Cardiac muscle cell (in vitro differentiated cells and primary cell): ENCODE measurements at regions not wholly inside any gene's neighbourhood (a gene's known extent, or its start where the extent isn't known, plus 50 kb on each side); places are given as distances from the start of the nearest gene placed in this dataset.
A peak's percentile ranks its signal among the peaks of the same experiment; 100 is the strongest.
"Not testable (repeated sequence)": the region's sequence is repeated elsewhere in the genome, so short reads cannot be mapped to it uniquely, and the experiment has no call there.

Source experiments
- DNase-seq, 2 donors: peaks; one replicate each; pipeline versions ENCODE4 v3.0.0 to v3.0.0-alpha.2; 2010 to 2017; ENCODE audit warnings: low read depth in 1 of 2, low spot score in 1 of 2
- H3K27ac ChIP-seq: fragments of 200-600 bp; sonication (generic); 2 replicates; pipeline ENCODE4 v1.5.1; 2016
- H3K27me3 ChIP-seq: fragments of 200-600 bp; sonication (generic); 2 replicates; pipeline ENCODE4 v1.6.0; 2016; ENCODE audit warnings: control low read depth
- H3K36me3 ChIP-seq: fragments of 200-600 bp; sonication (generic); 2 replicates; pipeline ENCODE4 v1.5.1; 2016; ENCODE audit warnings: control low read depth
- H3K4me1 ChIP-seq: fragments of 200-600 bp; sonication (generic); 2 replicates; pipeline ENCODE4 v1.8.1; 2017; ENCODE audit warnings: low read depth, mild to moderate bottlenecking, mixed run types
- H3K4me3 ChIP-seq: fragments of 200-600 bp; sonication (generic); 2 replicates; pipeline ENCODE4 v1.5.1; 2016; ENCODE audit warnings: mild to moderate bottlenecking
- H3K9me3 ChIP-seq: fragments of 200-600 bp; sonication (generic); 2 replicates; pipeline ENCODE4 v1.5.1; 2017; ENCODE audit warnings: low read depth, mild to moderate bottlenecking, control low read depth
- TF ChIP-seq, protein P1 (sequence below): IDR thresholded peaks from 2 replicates; pipeline ENCODE4 v1.5.1; 2012; ENCODE audit warnings: low read depth, mild to moderate bottlenecking, low read length

DNA sequence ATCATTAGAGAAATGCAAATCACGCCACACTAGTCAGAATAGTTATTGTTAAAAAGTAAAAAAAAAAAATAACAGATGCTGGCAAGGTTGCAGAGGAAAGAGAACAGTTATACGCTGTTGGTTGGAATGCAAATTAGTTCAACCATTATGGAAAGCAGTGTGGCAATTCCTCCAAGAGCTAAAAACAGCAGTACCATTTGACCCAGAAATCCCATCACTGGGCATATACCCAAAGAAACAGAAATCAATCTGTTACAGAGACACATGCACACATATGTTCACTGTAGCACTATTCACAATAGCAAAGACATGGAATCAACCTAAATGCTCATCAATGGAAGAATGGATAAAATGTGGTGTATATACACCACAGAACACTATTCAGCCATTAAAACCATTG lies 388.7 kb upstream of the FMR1 start:
- H3K9me3 ChIP-seq, result no peaks in the 10 kb centered on the region

DNA sequence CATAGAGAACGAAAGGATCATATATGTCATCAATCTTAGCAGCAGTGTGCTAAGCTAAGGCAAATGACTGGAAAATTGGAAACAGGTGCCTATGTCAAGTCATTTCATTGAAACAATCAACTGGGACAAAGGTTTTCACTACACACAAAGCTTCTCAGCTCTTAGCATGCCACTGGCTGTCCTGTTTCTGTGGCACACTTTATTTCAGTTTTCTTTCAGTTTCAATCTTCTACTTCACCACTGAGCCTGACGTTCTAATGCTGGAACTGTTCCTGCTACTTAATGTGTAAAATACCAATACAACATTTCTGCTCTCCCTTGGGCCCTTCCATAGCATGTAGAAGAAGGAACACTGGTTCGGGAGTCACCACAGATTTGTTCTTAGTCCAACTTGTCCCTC lies 378.3 kb upstream of the FMR1 start:
- no peak for DNase-seq
- H3K9me3 ChIP-seq, result no peaks in the 10 kb centered on the region
- no peak overlapping the region for H3K27ac ChIP-seq
- H3K36me3 ChIP-seq, result no peaks in the 10 kb centered on the region
- TF ChIP-seq, protein P1, sequence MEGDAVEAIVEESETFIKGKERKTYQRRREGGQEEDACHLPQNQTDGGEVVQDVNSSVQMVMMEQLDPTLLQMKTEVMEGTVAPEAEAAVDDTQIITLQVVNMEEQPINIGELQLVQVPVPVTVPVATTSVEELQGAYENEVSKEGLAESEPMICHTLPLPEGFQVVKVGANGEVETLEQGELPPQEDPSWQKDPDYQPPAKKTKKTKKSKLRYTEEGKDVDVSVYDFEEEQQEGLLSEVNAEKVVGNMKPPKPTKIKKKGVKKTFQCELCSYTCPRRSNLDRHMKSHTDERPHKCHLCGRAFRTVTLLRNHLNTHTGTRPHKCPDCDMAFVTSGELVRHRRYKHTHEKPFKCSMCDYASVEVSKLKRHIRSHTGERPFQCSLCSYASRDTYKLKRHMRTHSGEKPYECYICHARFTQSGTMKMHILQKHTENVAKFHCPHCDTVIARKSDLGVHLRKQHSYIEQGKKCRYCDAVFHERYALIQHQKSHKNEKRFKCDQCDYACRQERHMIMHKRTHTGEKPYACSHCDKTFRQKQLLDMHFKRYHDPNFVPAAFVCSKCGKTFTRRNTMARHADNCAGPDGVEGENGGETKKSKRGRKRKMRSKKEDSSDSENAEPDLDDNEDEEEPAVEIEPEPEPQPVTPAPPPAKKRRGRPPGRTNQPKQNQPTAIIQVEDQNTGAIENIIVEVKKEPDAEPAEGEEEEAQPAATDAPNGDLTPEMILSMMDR, result no peak
- H3K4me3 ChIP-seq, result no peak overlapping the region
- no peaks in the 10 kb centered on the region for H3K4me1 ChIP-seq
- no peaks in the 10 kb centered on the region for H3K27me3 ChIP-seq

More for the DNA sequence above, 388.7 kb upstream of the FMR1 start:
- Histone ChIP-seq H3K36me3 (no peaks in the 10 kb centered on the region), H3K4me1 (no peaks in the 10 kb centered on the region), H3K4me3 (no peak overlapping the region), H3K27ac (no peak overlapping the region), H3K27me3 (no peaks in the 10 kb centered on the region)
- TF ChIP-seq, protein P1, result no peak
- DNase-seq, result no peak

DNA sequence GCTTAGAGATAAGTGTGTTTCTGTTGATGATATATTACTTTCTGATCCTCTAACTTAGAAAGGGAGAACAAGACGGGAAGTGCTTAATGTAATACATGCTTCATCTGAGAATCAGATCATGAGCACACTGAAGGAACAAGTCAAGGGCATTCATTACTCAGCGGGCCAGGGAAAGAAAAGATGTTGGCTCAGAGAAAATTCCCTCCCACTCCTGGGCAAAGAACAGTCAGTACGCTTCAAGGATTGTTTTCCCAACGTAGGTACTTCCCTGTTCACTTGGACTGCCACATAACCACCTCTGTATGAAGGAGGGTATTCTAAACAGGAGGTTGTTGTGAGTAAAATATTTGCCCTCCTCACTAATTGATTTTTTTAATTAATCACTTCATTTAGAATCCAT lies 374.5 kb upstream of the FMR1 start:
- Histone ChIP-seq H3K9me3 (no peaks in the 10 kb centered on the region), H3K36me3 (no peaks in the 10 kb centered on the region), H3K4me1 (no peaks in the 10 kb centered on the region), H3K27me3 (no peaks in the 10 kb centered on the region), H3K27ac (no peak overlapping the region), H3K4me3 (no peak overlapping the region)
- no peak for DNase-seq
- TF ChIP-seq, protein P1, result no peak

DNA sequence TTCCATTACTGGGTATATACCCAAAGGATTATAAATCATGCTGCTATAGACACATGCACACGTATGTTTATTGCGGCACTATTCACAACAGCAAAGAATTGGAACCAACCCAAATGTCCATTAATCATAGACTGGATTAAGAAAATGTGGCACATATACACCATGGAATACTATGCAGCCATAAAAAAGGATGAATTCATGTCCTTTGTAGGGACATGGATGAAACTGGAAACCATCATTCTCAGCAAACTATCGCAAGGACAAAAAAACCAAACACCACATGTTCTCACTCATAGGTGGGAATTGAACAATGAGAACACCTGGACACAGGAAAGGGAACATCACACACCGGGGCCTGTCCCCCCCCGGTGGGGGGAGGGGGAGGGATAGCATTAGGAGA lies 363.7 kb upstream of the FMR1 start:
- H3K36me3 ChIP-seq, H3K4me3 ChIP-seq, H3K27ac ChIP-seq, H3K27me3 ChIP-seq, DNase-seq, H3K4me1 ChIP-seq, H3K9me3 ChIP-seq: not testable (repeated sequence)

DNA sequence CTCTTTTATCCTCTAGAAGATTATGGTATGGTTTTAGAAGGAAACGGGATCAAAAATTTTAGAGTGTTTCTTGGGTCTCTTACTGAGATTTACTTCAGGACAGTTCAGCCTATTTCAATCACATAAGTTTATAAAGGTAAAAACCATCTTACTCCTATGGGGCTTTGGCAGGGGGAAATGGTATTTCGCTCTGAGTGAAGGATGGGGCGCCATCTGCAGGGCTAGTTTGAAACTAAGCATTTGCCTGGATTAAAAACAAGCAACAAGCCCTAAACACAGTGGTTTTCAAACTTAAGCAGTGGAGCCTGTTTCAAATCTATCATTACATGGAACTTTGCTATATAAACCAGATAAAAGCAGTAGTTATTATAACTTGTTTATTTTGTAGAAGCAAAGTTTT lies 361.5 kb upstream of the FMR1 start:
- no peak overlapping the region for H3K27ac ChIP-seq
- H3K4me1 ChIP-seq, result no peaks in the 10 kb centered on the region
- TF ChIP-seq, protein P1, result no peak
- no peaks in the 10 kb centered on the region for H3K9me3 ChIP-seq
- H3K4me3 ChIP-seq, result no peak overlapping the region
- H3K36me3 ChIP-seq, result no peaks in the 10 kb centered on the region
- DNase-seq, result peak in 1 of 2 donors; percentile 58
- H3K27me3 ChIP-seq, result no peaks in the 10 kb centered on the region

DNA sequence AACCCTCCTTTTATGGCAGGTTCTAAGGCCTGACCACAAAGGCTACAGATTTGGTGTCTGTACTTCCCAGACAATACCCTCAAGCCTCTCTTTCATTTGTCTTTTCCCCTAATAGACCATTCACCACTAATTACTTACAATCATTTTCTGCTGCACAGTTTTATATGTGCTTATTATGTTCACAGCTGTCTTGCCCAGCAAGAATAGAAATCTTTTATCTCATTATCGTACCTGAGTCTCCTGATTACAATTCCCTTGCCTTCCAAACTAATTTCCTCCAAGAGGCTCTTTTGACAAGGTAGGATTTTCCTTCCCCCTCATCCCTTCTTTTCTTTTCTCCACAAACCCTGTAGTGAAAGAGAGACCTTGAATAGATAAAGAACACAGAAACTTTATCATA lies 352.5 kb upstream of the FMR1 start:
- Histone ChIP-seq H3K4me3 (no peak overlapping the region), H3K27me3 (no peaks in the 10 kb centered on the region), H3K9me3 (no peaks in the 10 kb centered on the region), H3K36me3 (no peaks in the 10 kb centered on the region), H3K27ac (no peak overlapping the region), H3K4me1 (no peaks in the 10 kb centered on the region)
- DNase-seq, result no peak
- TF ChIP-seq, protein P1, result no peak
